ENCODE measurements at regions not wholly inside any gene's neighbourhood (a gene's known extent, or its start where the extent isn't known, plus 50 kb on each side); places are given as distances from the start of the nearest gene placed in this dataset.

DNA sequence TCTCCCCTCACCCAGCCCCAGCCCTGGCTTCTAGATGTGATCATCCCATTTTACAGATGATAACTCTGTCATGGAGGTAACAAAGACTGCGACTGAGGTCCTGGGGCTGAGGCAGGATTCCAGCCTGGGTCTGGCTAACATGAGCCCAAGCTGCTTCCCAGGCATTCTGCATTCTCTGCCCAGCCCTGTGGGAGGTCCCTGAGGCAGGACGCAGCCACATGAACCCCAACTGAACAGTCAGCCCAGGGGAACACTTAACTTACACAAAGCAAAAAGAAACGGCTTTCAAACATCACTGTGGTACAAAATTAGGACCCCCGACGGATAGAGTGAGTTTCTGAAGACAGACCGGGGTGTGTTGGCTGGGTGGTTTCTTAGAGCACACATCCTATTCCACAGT is 135.3 kb downstream of the ACKR3 start:
- TF ChIP-seq, protein P1, sequence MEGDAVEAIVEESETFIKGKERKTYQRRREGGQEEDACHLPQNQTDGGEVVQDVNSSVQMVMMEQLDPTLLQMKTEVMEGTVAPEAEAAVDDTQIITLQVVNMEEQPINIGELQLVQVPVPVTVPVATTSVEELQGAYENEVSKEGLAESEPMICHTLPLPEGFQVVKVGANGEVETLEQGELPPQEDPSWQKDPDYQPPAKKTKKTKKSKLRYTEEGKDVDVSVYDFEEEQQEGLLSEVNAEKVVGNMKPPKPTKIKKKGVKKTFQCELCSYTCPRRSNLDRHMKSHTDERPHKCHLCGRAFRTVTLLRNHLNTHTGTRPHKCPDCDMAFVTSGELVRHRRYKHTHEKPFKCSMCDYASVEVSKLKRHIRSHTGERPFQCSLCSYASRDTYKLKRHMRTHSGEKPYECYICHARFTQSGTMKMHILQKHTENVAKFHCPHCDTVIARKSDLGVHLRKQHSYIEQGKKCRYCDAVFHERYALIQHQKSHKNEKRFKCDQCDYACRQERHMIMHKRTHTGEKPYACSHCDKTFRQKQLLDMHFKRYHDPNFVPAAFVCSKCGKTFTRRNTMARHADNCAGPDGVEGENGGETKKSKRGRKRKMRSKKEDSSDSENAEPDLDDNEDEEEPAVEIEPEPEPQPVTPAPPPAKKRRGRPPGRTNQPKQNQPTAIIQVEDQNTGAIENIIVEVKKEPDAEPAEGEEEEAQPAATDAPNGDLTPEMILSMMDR (IDR thresholded peaks at IDR 0.05) = no peak
- no peak for TF ChIP-seq ZFX (IDR thresholded peaks at IDR 0.05; ENCODE audit: borderline replicate concordance)

Data from 22Rv1 (cell line).